ENCODE measurements at regions not wholly inside any gene's neighbourhood (a gene's known extent, or its start where the extent isn't known, plus 50 kb on each side); places are given as distances from the start of the nearest gene placed in this dataset.

DNA sequence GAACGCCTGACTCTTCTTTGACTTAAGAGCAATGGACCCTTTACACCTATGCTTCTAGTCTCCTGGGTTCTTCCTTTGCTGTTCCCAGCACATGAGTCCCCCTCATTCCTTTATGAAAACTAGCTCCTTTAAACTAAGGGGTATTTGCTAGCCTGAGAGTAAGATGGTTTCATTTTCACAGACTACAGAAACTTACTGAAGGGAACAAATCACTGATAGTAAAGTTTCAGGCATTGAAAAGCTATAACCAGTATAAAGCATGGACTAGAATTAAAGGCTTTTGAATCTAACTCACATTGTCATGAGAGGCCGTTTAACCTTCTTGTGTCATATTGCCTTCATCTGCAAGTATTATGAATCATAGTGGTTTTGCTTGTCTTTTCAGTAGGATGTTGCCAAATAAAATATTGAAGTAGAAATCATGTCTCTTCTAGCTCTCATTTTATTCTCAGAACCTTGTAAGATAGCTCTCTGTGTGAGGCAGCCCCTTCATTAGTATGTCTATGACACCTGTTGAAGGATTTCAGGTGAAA, 765.9 kb downstream of the NR2F2 start:
- TF ChIP-seq CEBPB (IDR thresholded peaks at IDR 0.05; ENCODE audit: low read depth, low read length) = no peak
- no peak for TF ChIP-seq RAD21 (IDR thresholded peaks at IDR 0.05; ENCODE audit: low read length)
- TF ChIP-seq ELK1 (IDR thresholded peaks at IDR 0.05; ENCODE audit: borderline replicate concordance, low read depth, low read length) = no peak
- TF ChIP-seq MAZ (IDR thresholded peaks at IDR 0.05; ENCODE audit: borderline replicate concordance, low read depth, low read length) = no peak
- TF ChIP-seq FOS (IDR thresholded peaks at IDR 0.05; ENCODE audit: low read depth, low read length) = no peak
- no peak for TF ChIP-seq CTCF (conservative IDR thresholded peaks at IDR 0.05; ENCODE audit: low read depth, low read length)
- Histone ChIP-seq H3K23ac (ENCODE audit: low read depth, low read length) (no peak overlapping the region), H2BK120ac (ENCODE audit: low read depth, low read length) (no peak overlapping the region), H3K79me1 (ENCODE audit: low read depth in 1 of 2, low read length in 2 of 2) (no peaks in the 10 kb centered on the region), H3K36me3 (ENCODE audit: control insufficient read depth, insufficient read depth, low read length) (no peaks in the 10 kb centered on the region), H3K9ac (ENCODE audit: low read depth, low read length) (no peak overlapping the region), H4K8ac (ENCODE audit: low read depth in 2 of 2, low read length in 2 of 2) (no peak overlapping the region), H3K9me1 (ENCODE audit: insufficient read depth, low read length) (no peaks in the 10 kb centered on the region), H4K5ac (ENCODE audit: low read depth, low read length) (no peak overlapping the region), H3K4ac (ENCODE audit: low read depth, low read length) (no peak overlapping the region), H2AFZ (replicated peaks; ENCODE audit: low read length, poor library complexity) (no peak overlapping the region), H4K91ac (ENCODE audit: insufficient read depth, low read depth, low read length) (no peak overlapping the region), H3K56ac (ENCODE audit: extremely low read depth, insufficient read depth, low read length) (no peak overlapping the region), H3K18ac (ENCODE audit: low read depth, low read length) (no peak overlapping the region), H2AK5ac (ENCODE audit: low read depth, low read length) (no peak overlapping the region), H3K4me3 (ENCODE audit: insufficient read depth, low read depth, low read length) (no peak overlapping the region), H3K9me3 (ENCODE audit: control insufficient read depth, insufficient read depth, low read length) (peaks cover 7% of the 10 kb centered on the region), H2BK5ac (ENCODE audit: low read depth, low read length, poor library complexity, severe bottlenecking) (no peak overlapping the region), H3K27ac (ENCODE audit: insufficient read depth, low read length) (no peak overlapping the region), H4K20me1 (ENCODE audit: insufficient read depth, low read length) (no peaks in the 10 kb centered on the region), H2BK20ac (ENCODE audit: low read depth, low read length) (no peak overlapping the region), H2AK9ac (replicated peaks; ENCODE audit: low read depth, low read length, poor library complexity) (no peak overlapping the region), H2BK15ac (ENCODE audit: low read depth, low read length) (no peak overlapping the region), H3K27me3 (ENCODE audit: control insufficient read depth, insufficient read depth, low read length) (no peaks in the 10 kb centered on the region), H3K4me1 (ENCODE audit: control insufficient read depth, insufficient read depth, low read length) (no peaks in the 10 kb centered on the region), H3K14ac (replicated peaks; ENCODE audit: low read depth, low read length) (no peak overlapping the region), H3K4me2 (ENCODE audit: low read depth, low read length) (no peak overlapping the region)
- ATAC-seq (ENCODE audit: low read depth) (no peak), DNase-seq (no peak)
- BruUV-seq (replicated peaks) = no TSS peak
- dilution Hi-C loops (cut with HindIII; ENCODE audit: low sequenced_read_pairs, unreplicated experiment) (no loop called here), in situ Hi-C loops (cut with MboI; ENCODE audit: low sequenced_read_pairs) (no loop called here), intact Hi-C loops (cut with micrococcal nuclease) (no loop called here)
- no CpG with 5 or more reads among the region's 2 CpGs for WGBS, 2 experiments (ENCODE audit: extremely low coverage in 2 of 2, insufficient read length in 1 of 2)
- POLR2A ChIA-PET (ENCODE audit: unreplicated experiment) = no interaction called here
- CTCF ChIA-PET = no interaction called here

Measured in IMR-90 (cell line).